ENCODE measurements at regions not wholly inside any gene's neighbourhood (a gene's known extent, or its start where the extent isn't known, plus 50 kb on each side); places are given as distances from the start of the nearest gene placed in this dataset.

GRCh38 chr14:41957459-41957858 lies 350.8 kb downstream of the LRFN5 start:
- Histone ChIP-seq H3K9ac (ENCODE audit: low read length in 3 of 3) (no peak overlapping the region), H3K36me3 (ENCODE audit: control insufficient read depth in 2 of 3, insufficient read depth in 3 of 3, low read length in 3 of 3) (no peaks in the 10 kb centered on the region), H3K4me1 (ENCODE audit: control insufficient read depth in 2 of 3, insufficient read depth in 2 of 3, low read depth in 1 of 3, low read length in 3 of 3) (no peaks in the 10 kb centered on the region), H3K4me3 (ENCODE audit: low read length in 3 of 3) (no peak overlapping the region), H3K9me3 (ENCODE audit: control insufficient read depth in 2 of 3, insufficient read depth in 1 of 3, low read length in 3 of 3) (no peaks in the 10 kb centered on the region), H3K27me3 (ENCODE audit: control insufficient read depth, insufficient read depth, low read length) (no peaks in the 10 kb centered on the region), H3K27ac (ENCODE audit: low read depth in 2 of 2, low read length in 2 of 2) (no peak overlapping the region)
- FAIRE-seq (no peak), DNase-seq (no peak)
- intact Hi-C loops (cut with DNase I): no loop called here
- no peak for TF ChIP-seq CTCF (IDR thresholded peaks at IDR 0.05; ENCODE audit: borderline replicate concordance, extremely low read depth, insufficient read depth)

Data from kidney (tissue), 13 donors.